Mesothelial cell of epicardium (in vitro differentiated cells): ENCODE measurements at regions not wholly inside any gene's neighbourhood (a gene's known extent, or its start where the extent isn't known, plus 50 kb on each side); places are given as distances from the start of the nearest gene placed in this dataset.
"Not testable (repeated sequence)": the region's sequence is repeated elsewhere in the genome, so short reads cannot be mapped to it uniquely, and the experiment has no call there.

Experiments used
- DNase-seq, 2 experiments: peaks; one replicate each; pipeline ENCODE4 v3.0.0; 2021; ENCODE audit warnings: low spot score in 2 of 2; ENCODE audit not compliant: unreplicated experiment in 2 of 2
- H3K27ac Mint-ChIP-seq: 2 replicates; pipeline ENCODE4 v1.8.0; 2021; ENCODE audit warnings: mixed read lengths
- H3K27me3 Mint-ChIP-seq: 2 replicates; pipeline ENCODE4 v1.8.0; 2021; ENCODE audit warnings: low read depth, mixed read lengths
- H3K36me3 Mint-ChIP-seq: 2 replicates; pipeline ENCODE4 v1.8.0; 2021; ENCODE audit warnings: mixed read lengths
- H3K4me1 Mint-ChIP-seq: 2 replicates; pipeline ENCODE4 v1.8.0; 2021; ENCODE audit warnings: mixed read lengths
- H3K4me3 Mint-ChIP-seq: 2 replicates; pipeline ENCODE4 v1.8.0; 2021; ENCODE audit warnings: mild to moderate bottlenecking, moderate library complexity, mixed read lengths
- H3K9me3 Mint-ChIP-seq: 2 replicates; pipeline ENCODE4 v1.8.0; 2021; ENCODE audit warnings: mixed read lengths
- TF ChIP-seq, protein P1 (sequence below): fragments of 200-600 bp; sonication (generic); IDR thresholded peaks from one replicate; pipeline ENCODE4 v1.5.0; 2021; ENCODE audit warnings: antibody characterized with exemption; ENCODE audit not compliant: unreplicated experiment

DNA sequence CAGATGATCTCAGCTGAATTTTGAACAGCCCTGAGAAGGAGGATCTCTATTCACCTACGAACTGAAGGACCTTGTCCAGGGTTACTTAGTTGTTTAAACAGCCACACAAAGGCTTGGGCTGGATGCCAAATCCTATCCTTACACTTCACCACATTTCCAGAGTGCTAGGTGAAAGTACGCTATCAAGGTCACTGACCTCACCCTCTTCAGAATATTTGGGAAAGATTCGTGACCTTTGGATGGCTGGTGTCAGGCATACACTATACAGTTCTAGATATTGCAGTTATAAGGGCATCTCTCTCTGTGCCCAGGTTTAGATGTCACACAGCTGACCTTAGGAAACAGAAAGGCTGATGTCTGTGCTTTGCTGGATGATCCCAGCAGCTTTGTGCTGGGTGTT is 61.2 kb upstream of the ABLIM1 start:
- no peaks in the 10 kb centered on the region for H3K36me3 Mint-ChIP-seq
- DNase-seq: no peak
- no peaks in the 10 kb centered on the region for H3K9me3 Mint-ChIP-seq
- H3K4me3 Mint-ChIP-seq: no peak overlapping the region
- no peak overlapping the region for H3K27ac Mint-ChIP-seq
- no peaks in the 10 kb centered on the region for H3K27me3 Mint-ChIP-seq
- peaks cover 55% of the 10 kb centered on the region for H3K4me1 Mint-ChIP-seq
- TF ChIP-seq, protein P1, sequence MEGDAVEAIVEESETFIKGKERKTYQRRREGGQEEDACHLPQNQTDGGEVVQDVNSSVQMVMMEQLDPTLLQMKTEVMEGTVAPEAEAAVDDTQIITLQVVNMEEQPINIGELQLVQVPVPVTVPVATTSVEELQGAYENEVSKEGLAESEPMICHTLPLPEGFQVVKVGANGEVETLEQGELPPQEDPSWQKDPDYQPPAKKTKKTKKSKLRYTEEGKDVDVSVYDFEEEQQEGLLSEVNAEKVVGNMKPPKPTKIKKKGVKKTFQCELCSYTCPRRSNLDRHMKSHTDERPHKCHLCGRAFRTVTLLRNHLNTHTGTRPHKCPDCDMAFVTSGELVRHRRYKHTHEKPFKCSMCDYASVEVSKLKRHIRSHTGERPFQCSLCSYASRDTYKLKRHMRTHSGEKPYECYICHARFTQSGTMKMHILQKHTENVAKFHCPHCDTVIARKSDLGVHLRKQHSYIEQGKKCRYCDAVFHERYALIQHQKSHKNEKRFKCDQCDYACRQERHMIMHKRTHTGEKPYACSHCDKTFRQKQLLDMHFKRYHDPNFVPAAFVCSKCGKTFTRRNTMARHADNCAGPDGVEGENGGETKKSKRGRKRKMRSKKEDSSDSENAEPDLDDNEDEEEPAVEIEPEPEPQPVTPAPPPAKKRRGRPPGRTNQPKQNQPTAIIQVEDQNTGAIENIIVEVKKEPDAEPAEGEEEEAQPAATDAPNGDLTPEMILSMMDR: no peak

DNA sequence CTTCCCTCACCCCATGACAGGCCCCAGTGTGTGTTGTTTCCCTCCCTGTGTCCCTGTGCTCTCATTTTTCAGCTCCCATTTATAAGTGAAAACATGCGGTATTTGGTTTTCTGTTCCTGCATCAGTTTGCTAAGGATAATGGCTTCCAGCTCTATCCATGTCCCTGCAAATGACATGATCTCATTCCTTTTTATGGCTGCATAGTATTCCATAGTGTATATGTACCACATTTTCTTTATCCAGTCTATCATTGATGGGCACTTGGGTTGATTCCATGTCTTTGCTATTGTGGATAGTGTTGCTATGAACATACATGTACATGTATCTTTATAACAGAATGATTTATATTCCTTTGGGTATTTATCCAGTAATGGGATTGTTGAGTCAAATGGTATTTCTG is 61.9 kb upstream of the ABLIM1 start:
- not testable (repeated sequence) for DNase-seq, H3K36me3 Mint-ChIP-seq, H3K9me3 Mint-ChIP-seq, H3K27ac Mint-ChIP-seq, H3K4me3 Mint-ChIP-seq, H3K27me3 Mint-ChIP-seq
- H3K4me1 Mint-ChIP-seq: peaks cover 48% of the 10 kb centered on the region

DNA sequence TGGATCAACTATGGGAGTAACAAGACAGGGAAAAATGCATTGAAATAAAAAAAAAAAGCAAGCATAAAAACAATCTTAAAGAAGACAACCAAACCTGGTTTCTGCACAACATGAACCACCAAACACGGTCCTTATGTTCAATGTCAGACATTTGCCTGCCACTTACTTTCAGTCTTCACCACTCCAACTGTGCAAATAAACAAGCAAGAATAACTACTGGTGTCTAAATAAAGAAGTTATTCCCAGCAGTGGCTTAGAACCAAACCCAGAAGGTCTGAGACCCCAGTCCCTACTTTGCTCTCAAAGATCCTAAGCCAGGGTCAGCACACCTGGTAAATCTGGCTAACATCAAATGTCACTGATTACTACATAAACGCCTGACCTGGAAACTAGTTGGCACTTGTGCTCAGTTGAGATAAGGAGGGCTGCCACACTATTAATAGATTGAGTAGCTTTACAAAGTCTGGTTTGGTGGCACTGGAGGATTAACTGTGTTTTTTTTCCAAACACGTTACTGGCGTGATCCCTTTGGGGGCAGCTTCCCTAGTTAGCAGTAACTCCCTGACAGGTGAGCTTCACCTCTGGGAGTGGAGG is 62.7 kb upstream of the ABLIM1 start:
- no peak overlapping the region for H3K27ac Mint-ChIP-seq
- H3K4me1 Mint-ChIP-seq: peaks cover 41% of the 10 kb centered on the region
- no peaks in the 10 kb centered on the region for H3K36me3 Mint-ChIP-seq
- TF ChIP-seq, protein P1: no peak
- no peak overlapping the region for H3K4me3 Mint-ChIP-seq
- no peak for DNase-seq
- no peaks in the 10 kb centered on the region for H3K9me3 Mint-ChIP-seq
- H3K27me3 Mint-ChIP-seq: no peaks in the 10 kb centered on the region

GRCh38 chr10:114722136-114722535 is 64.1 kb upstream of the ABLIM1 start:
- H3K4me1 Mint-ChIP-seq: peaks cover 28% of the 10 kb centered on the region
- H3K9me3 Mint-ChIP-seq, H3K27me3 Mint-ChIP-seq, H3K27ac Mint-ChIP-seq, H3K4me3 Mint-ChIP-seq, DNase-seq, H3K36me3 Mint-ChIP-seq: not testable (repeated sequence)

DNA sequence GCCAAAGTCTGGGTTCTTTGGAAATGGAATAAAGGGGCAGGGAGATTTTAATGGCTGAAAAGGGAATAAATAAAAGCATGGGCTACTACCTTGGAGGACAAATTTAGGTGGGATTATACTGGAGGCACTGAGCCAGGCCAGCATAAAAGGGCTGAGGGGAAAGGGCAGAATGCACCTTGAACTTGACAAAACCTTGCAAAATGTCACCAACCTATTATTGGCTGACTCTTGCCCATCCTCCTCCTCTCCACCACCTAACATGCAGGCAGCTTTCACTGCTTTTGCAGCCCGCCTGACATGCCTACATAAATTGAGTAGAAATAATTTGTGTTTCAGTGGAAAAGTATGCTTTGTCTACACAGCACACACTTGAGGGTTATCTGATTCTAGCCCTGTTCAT is 65.3 kb upstream of the ABLIM1 start:
- no peak for DNase-seq
- Mint-ChIP-seq H3K9me3 (peaks cover 6% of the 10 kb centered on the region), H3K27ac (no peak overlapping the region), H3K36me3 (no peaks in the 10 kb centered on the region), H3K4me3 (no peak overlapping the region), H3K4me1 (peaks cover 21% of the 10 kb centered on the region), H3K27me3 (no peaks in the 10 kb centered on the region)
- TF ChIP-seq, protein P1: no peak

GRCh38 chr10:114723991-114724715 is 66.1 kb upstream of the ABLIM1 start:
- no peak overlapping the region for H3K27ac Mint-ChIP-seq
- H3K4me1 Mint-ChIP-seq: peaks cover 15% of the 10 kb centered on the region
- TF ChIP-seq, protein P1: no peak
- no peak overlapping the region for H3K4me3 Mint-ChIP-seq
- no peaks in the 10 kb centered on the region for H3K27me3 Mint-ChIP-seq
- peaks cover 9% of the 10 kb centered on the region for H3K9me3 Mint-ChIP-seq
- H3K36me3 Mint-ChIP-seq: no peaks in the 10 kb centered on the region
- DNase-seq: no peak
